Stimulated activated CD8-positive, alpha-beta memory T cell treated with anti-CD3 and anti-CD28 coated beads, Interleukin-15, amount 100 ng/mL, for 1 hour (primary cell): ENCODE measurements at regions not wholly inside any gene's neighbourhood (a gene's known extent, or its start where the extent isn't known, plus 50 kb on each side); places are given as distances from the start of the nearest gene placed in this dataset.
"Not testable (repeated sequence)": the region's sequence is repeated elsewhere in the genome, so short reads cannot be mapped to it uniquely, and the experiment has no call there.

Source experiments
- DNase-seq: peaks from one replicate; pipeline ENCODE4 v3.0.0-alpha.2; 2020; ENCODE audit warnings: low read depth

GRCh38 chr7:9711259-9711918, 1262.3 kb upstream of the PHF14 start:
- DNase-seq: no peak

GRCh38 chr7:9718071-9718661, 1255.5 kb upstream of the PHF14 start:
- no peak for DNase-seq

- no peak for DNase-seq
These were observed 1254.4 kb upstream of the PHF14 start for GRCh38 chr7:9719303-9719702.

GRCh38 chr7:9719721-9720120, 1254.0 kb upstream of the PHF14 start:
- DNase-seq: no peak

GRCh38 chr7:9725940-9726663, 1247.6 kb upstream of the PHF14 start:
- not testable (repeated sequence) for DNase-seq

GRCh38 chr7:9726811-9727210, 1246.9 kb upstream of the PHF14 start:
- DNase-seq: not testable (repeated sequence)

- DNase-seq: not testable (repeated sequence)
These were observed 1246.2 kb upstream of the PHF14 start for GRCh38 chr7:9727467-9727869.

- DNase-seq: not testable (repeated sequence)
These were observed 1245.5 kb upstream of the PHF14 start for GRCh38 chr7:9728014-9728657.

GRCh38 chr7:9752033-9752432, 1221.6 kb upstream of the PHF14 start:
- no peak for DNase-seq

GRCh38 chr7:9761224-9761623, 1212.4 kb upstream of the PHF14 start:
- DNase-seq: no peak

- DNase-seq: no peak
These were observed 1196.8 kb upstream of the PHF14 start for GRCh38 chr7:9776900-9777299.

- no peak for DNase-seq
These were observed 1195.3 kb upstream of the PHF14 start for GRCh38 chr7:9778367-9778766.

GRCh38 chr7:9781710-9782109, 1192.0 kb upstream of the PHF14 start:
- no peak for DNase-seq

GRCh38 chr7:9782275-9782674, 1191.4 kb upstream of the PHF14 start:
- no peak for DNase-seq

- DNase-seq: no peak
These were observed 1188.5 kb upstream of the PHF14 start for GRCh38 chr7:9785211-9785610.

- no peak for DNase-seq
These were observed 1177.4 kb upstream of the PHF14 start for GRCh38 chr7:9796241-9796640.

GRCh38 chr7:9822458-9823290, 1151.0 kb upstream of the PHF14 start:
- no peak for DNase-seq

- DNase-seq: no peak
These were observed 1138.5 kb upstream of the PHF14 start for GRCh38 chr7:9835199-9835598.

- no peak for DNase-seq
These were observed 1137.0 kb upstream of the PHF14 start for GRCh38 chr7:9836671-9837070.

- no peak for DNase-seq
These were observed 1131.4 kb upstream of the PHF14 start for GRCh38 chr7:9842301-9842700.

- DNase-seq: no peak
These were observed 1126.8 kb upstream of the PHF14 start for GRCh38 chr7:9846902-9847301.

- no peak for DNase-seq
These were observed 1119.1 kb upstream of the PHF14 start for GRCh38 chr7:9854605-9855004.
